ENCODE measurements at regions not wholly inside any gene's neighbourhood (a gene's known extent, or its start where the extent isn't known, plus 50 kb on each side); places are given as distances from the start of the nearest gene placed in this dataset.

DNA sequence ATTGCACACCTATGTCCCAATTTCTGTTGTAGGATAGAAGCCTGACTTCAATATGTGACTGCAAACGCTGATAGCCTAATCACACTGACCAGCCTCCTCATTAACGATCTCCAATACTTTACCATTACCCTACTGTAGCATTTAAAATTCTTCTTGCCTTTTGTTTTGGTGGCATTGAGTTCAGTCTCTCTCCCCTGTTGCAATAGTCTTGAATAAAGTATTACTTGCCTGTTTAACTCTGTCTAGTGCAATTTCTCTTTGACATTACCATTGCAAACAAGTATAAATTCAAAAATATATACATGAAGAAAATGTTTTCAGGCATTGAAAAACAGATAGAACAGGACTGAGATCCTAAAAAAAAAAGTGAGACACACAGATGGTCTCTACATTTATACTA is 649.1 kb upstream of the B3GAT1 start:
- TF ChIP-seq GLIS3 (CRISPR knock-in tag; IDR thresholded peaks at IDR 0.05) = no peak
- TF ChIP-seq SNAI2 (CRISPR knock-in tag; IDR thresholded peaks at IDR 0.05) = no peak
- TF ChIP-seq BACH2 (CRISPR knock-in tag; IDR thresholded peaks at IDR 0.05; ENCODE audit: borderline replicate concordance) = no peak
- TF ChIP-seq, protein P1, sequence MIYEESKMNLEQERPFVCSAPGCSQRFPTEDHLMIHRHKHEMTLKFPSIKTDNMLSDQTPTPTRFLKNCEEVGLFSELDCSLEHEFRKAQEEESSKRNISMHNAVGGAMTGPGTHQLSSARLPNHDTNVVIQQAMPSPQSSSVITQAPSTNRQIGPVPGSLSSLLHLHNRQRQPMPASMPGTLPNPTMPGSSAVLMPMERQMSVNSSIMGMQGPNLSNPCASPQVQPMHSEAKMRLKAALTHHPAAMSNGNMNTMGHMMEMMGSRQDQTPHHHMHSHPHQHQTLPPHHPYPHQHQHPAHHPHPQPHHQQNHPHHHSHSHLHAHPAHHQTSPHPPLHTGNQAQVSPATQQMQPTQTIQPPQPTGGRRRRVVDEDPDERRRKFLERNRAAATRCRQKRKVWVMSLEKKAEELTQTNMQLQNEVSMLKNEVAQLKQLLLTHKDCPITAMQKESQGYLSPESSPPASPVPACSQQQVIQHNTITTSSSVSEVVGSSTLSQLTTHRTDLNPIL (CRISPR knock-in tag; IDR thresholded peaks at IDR 0.05; ENCODE audit: low read depth) = no peak
- no peak for TF ChIP-seq ZNF565 (CRISPR knock-in tag; conservative IDR thresholded peaks at IDR 0.05; ENCODE audit: low read depth)
- no peak for TF ChIP-seq ZNF8 (CRISPR knock-in tag; IDR thresholded peaks at IDR 0.05)
- TF ChIP-seq, protein P2, sequence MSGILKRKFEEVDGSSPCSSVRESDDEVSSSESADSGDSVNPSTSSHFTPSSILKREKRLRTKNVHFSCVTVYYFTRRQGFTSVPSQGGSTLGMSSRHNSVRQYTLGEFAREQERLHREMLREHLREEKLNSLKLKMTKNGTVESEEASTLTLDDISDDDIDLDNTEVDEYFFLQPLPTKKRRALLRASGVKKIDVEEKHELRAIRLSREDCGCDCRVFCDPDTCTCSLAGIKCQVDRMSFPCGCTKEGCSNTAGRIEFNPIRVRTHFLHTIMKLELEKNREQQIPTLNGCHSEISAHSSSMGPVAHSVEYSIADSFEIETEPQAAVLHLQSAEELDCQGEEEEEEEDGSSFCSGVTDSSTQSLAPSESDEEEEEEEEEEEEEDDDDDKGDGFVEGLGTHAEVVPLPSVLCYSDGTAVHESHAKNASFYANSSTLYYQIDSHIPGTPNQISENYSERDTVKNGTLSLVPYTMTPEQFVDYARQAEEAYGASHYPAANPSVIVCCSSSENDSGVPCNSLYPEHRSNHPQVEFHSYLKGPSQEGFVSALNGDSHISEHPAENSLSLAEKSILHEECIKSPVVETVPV (CRISPR knock-in tag; IDR thresholded peaks at IDR 0.05) = no peak
- TF ChIP-seq TOX (CRISPR knock-in tag; IDR thresholded peaks at IDR 0.05; ENCODE audit: borderline replicate concordance) = no peak
- no peak for TF ChIP-seq ZFP30 (CRISPR knock-in tag; IDR thresholded peaks at IDR 0.05)
- no peak for TF ChIP-seq ZFP3 (CRISPR knock-in tag; IDR thresholded peaks at IDR 0.05)
- TF ChIP-seq, protein P3, sequence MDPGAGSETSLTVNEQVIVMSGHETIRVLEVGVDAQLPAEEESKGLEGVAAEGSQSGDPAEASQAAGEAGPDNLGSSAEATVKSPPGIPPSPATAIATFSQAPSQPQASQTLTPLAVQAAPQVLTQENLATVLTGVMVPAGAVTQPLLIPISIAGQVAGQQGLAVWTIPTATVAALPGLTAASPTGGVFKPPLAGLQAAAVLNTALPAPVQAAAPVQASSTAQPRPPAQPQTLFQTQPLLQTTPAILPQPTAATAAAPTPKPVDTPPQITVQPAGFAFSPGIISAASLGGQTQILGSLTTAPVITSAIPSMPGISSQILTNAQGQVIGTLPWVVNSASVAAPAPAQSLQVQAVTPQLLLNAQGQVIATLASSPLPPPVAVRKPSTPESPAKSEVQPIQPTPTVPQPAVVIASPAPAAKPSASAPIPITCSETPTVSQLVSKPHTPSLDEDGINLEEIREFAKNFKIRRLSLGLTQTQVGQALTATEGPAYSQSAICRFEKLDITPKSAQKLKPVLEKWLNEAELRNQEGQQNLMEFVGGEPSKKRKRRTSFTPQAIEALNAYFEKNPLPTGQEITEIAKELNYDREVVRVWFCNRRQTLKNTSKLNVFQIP (CRISPR knock-in tag; IDR thresholded peaks at IDR 0.05; ENCODE audit: borderline replicate concordance, low read depth) = no peak
- no peak for TF ChIP-seq RARB (CRISPR knock-in tag; IDR thresholded peaks at IDR 0.05)
- TF ChIP-seq, protein P4, sequence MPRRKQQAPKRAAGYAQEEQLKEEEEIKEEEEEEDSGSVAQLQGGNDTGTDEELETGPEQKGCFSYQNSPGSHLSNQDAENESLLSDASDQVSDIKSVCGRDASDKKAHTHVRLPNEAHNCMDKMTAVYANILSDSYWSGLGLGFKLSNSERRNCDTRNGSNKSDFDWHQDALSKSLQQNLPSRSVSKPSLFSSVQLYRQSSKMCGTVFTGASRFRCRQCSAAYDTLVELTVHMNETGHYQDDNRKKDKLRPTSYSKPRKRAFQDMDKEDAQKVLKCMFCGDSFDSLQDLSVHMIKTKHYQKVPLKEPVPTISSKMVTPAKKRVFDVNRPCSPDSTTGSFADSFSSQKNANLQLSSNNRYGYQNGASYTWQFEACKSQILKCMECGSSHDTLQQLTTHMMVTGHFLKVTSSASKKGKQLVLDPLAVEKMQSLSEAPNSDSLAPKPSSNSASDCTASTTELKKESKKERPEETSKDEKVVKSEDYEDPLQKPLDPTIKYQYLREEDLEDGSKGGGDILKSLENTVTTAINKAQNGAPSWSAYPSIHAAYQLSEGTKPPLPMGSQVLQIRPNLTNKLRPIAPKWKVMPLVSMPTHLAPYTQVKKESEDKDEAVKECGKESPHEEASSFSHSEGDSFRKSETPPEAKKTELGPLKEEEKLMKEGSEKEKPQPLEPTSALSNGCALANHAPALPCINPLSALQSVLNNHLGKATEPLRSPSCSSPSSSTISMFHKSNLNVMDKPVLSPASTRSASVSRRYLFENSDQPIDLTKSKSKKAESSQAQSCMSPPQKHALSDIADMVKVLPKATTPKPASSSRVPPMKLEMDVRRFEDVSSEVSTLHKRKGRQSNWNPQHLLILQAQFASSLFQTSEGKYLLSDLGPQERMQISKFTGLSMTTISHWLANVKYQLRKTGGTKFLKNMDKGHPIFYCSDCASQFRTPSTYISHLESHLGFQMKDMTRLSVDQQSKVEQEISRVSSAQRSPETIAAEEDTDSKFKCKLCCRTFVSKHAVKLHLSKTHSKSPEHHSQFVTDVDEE (CRISPR knock-in tag; IDR thresholded peaks at IDR 0.05) = no peak
- no peak for TF ChIP-seq TCF4 (CRISPR knock-in tag; IDR thresholded peaks at IDR 0.05; ENCODE audit: borderline replicate concordance)
- no peak for TF ChIP-seq ESRRG (CRISPR knock-in tag; IDR thresholded peaks at IDR 0.05)
- TF ChIP-seq ISL1 (CRISPR knock-in tag; IDR thresholded peaks at IDR 0.05) = no peak
- no peak for ATAC-seq

DNA sequence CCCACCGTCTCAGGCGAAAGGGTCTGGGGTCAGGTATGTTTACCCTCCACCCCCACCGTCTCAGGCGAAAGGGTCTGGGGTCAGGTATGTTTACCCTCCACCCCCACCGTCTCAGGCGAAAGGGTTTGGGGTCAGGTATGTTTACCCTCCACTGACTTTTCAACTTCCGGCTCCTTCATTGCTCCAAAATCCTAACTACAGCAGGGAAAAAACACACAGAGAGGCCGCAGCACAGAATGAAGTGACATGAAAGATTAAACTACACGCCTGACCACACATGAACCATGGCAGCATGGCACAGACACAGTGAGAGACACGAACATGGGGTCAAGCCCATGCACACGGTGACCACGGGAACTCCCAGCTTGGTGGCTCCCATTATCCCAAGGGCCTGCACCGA is 634.9 kb upstream of the B3GAT1 start:
- no peak for TF ChIP-seq ARNTL (CRISPR knock-in tag; IDR thresholded peaks at IDR 0.05; ENCODE audit: borderline replicate concordance, low read depth)
- TF ChIP-seq, protein P3 (CRISPR knock-in tag; IDR thresholded peaks at IDR 0.05; ENCODE audit: borderline replicate concordance, low read depth) = no peak
- TF ChIP-seq OSR1 (CRISPR knock-in tag; IDR thresholded peaks at IDR 0.05) = no peak
- no peak for TF ChIP-seq BACH2 (CRISPR knock-in tag; IDR thresholded peaks at IDR 0.05; ENCODE audit: borderline replicate concordance)
- no peak for TF ChIP-seq ZC3H10 (CRISPR knock-in tag; IDR thresholded peaks at IDR 0.05)
- TF ChIP-seq, protein P1 (CRISPR knock-in tag; IDR thresholded peaks at IDR 0.05; ENCODE audit: low read depth) = no peak
- TF ChIP-seq SNAI2 (CRISPR knock-in tag; IDR thresholded peaks at IDR 0.05) = no peak
- no peak for TF ChIP-seq ZFP30 (CRISPR knock-in tag; IDR thresholded peaks at IDR 0.05)
- no peak for TF ChIP-seq TOX (CRISPR knock-in tag; IDR thresholded peaks at IDR 0.05; ENCODE audit: borderline replicate concordance)
- TF ChIP-seq ESRRG (CRISPR knock-in tag; IDR thresholded peaks at IDR 0.05) = no peak
- no peak for TF ChIP-seq ZNF565 (CRISPR knock-in tag; conservative IDR thresholded peaks at IDR 0.05; ENCODE audit: low read depth)
- TF ChIP-seq, protein P4 (CRISPR knock-in tag; IDR thresholded peaks at IDR 0.05) = no peak
- no peak for TF ChIP-seq PPARA (CRISPR knock-in tag; IDR thresholded peaks at IDR 0.05; ENCODE audit: borderline replicate concordance)
- ATAC-seq = no peak
